PC-9 (cell line): ENCODE measurements at regions not wholly inside any gene's neighbourhood (a gene's known extent, or its start where the extent isn't known, plus 50 kb on each side); places are given as distances from the start of the nearest gene placed in this dataset.

Experiments used
- BruUV-seq: library from RNA; stranded (reverse); fragments of 400-500 nt; replicated peaks from 2 replicates; lab custom pipeline; 2021; lab: Mats Ljungman, UMichigan
- CTCF ChIA-PET: fragments of 300-600 bp; sonication (Branson Sonifier 250); formaldehyde crosslinking; loops from one replicate; lab custom pipeline; 2022; ENCODE audit warnings: antibody characterized with exemption; lab: Charles Lee
- POLR2A ChIA-PET: fragments of 300-600 bp; sonication (Branson Sonifier 250); formaldehyde crosslinking; loops from one replicate; lab custom pipeline; 2022; ENCODE audit warnings: antibody characterized with exemption; ENCODE audit not compliant: unreplicated experiment; lab: Charles Lee
- DNase-seq, 2 experiments: peaks; one replicate each; pipeline versions ENCODE4 v3.0.0 to v3.0.0-alpha.2; 2015 to 2022; ENCODE audit warnings: mixed read lengths in 1 of 2
- H2AFZ ChIP-seq: fragments of 200-600 bp; sonication (generic); 2 replicates; pipeline ENCODE4 v1.8.1; 2017; ENCODE audit warnings: antibody characterized with exemption
- H3F3A ChIP-seq: fragments of 200-600 bp; sonication (generic); 2 replicates; pipeline ENCODE4 v1.8.1; 2017; ENCODE audit warnings: antibody characterized with exemption, mild to moderate bottlenecking, low read depth; ENCODE audit not compliant: insufficient read depth
- H3K27ac ChIP-seq: fragments of 200-600 bp; sonication (generic); 2 replicates; pipeline ENCODE4 v1.6.1; 2016; ENCODE audit warnings: mixed run types
- H3K27me3 ChIP-seq: fragments of 200-600 bp; sonication (generic); 2 replicates; pipeline ENCODE4 v1.6.1; 2016; ENCODE audit warnings: low read depth, mixed run types; ENCODE audit not compliant: insufficient read depth
- H3K36me3 ChIP-seq: fragments of 200-600 bp; sonication (generic); 2 replicates; pipeline ENCODE4 v1.6.1; 2016; ENCODE audit warnings: low read depth, mixed run types
- H3K4me1 ChIP-seq: fragments of 200-600 bp; sonication (generic); replicated peaks from 2 replicates; pipeline ENCODE4 v1.6.1; 2016; ENCODE audit warnings: mixed run types; ENCODE audit not compliant: insufficient read depth
- H3K4me2 ChIP-seq: fragments of 200-600 bp; sonication (generic); 2 replicates; pipeline ENCODE4 v1.6.1; 2017; ENCODE audit warnings: mixed run types
- H3K4me3 ChIP-seq: fragments of 200-600 bp; sonication (generic); 2 replicates; pipeline ENCODE4 v1.6.1; 2016; ENCODE audit warnings: mixed run types
- H3K79me2 ChIP-seq: fragments of 200-600 bp; sonication (generic); 2 replicates; pipeline ENCODE4 v1.6.1; 2017; ENCODE audit warnings: low read depth, mixed run types
- H3K9me2 ChIP-seq: fragments of 200-600 bp; sonication (generic); 2 replicates; pipeline ENCODE4 v1.8.1; 2017; ENCODE audit warnings: mild to moderate bottlenecking; ENCODE audit not compliant: insufficient read depth
- H3K9me3 ChIP-seq: fragments of 200-600 bp; sonication (generic); 2 replicates; pipeline ENCODE4 v1.8.1; 2016; ENCODE audit warnings: low read depth; ENCODE audit not compliant: insufficient read depth
- H4K20me1 ChIP-seq: fragments of 200-600 bp; sonication (generic); 2 replicates; pipeline ENCODE4 v1.8.1; 2017; ENCODE audit not compliant: insufficient read depth
- EZH2 ChIP-seq: fragments of 200-600 bp; sonication (generic); IDR thresholded peaks from 2 replicates; pipeline ENCODE4 v1.8.0; 2017; ENCODE audit warnings: antibody characterized with exemption, low read depth
- intact Hi-C: fragments of 100-400 bp; cut with micrococcal nuclease; formaldehyde crosslinking; loops from one replicate; pipeline ENCODE4 v1.10.0; 2022; ENCODE audit not compliant: unreplicated experiment
- TF ChIP-seq, protein P1 (sequence below): fragments of 200-600 bp; sonication (generic); conservative IDR thresholded peaks from 2 replicates; pipeline ENCODE4 v1.6.1; 2017; ENCODE audit warnings: mixed run types, antibody characterized with exemption, mild to moderate bottlenecking, moderate library complexity

DNA sequence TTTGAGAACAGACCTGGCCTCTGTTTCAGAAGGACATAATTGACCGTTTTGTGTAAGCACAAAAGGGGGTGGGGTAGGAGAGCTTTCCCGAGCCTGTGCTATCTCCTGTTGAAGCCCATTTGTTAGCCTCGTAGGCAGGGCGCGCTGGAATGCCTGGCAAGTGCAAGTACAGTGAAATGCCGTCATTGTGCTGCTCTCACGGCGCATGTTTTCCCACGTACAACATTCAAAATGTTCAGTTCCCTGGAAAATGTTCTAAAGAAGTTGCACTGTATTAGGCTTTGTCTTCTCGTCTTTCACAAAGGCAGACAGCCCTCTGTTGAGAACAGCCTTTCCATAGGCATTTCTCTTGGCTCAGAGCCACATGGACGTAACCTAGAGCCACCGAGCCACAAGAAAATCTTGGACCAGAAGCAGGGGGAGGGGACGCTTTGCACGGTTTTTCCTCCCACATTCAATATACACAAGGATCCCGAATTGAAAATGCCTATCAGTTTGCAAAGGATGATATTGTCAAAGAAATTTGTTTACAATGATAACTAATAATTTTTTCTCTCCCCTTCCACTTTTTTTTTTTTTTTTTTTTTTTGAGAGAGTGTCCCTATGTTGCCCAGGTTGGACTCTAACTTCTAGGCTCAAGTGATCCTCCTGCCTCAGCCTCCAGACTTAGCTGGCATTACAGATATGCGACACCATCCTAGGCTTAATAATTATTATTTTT lies 54.6 kb upstream of the RAPGEF2 start:
- H3K4me2 ChIP-seq = no peak overlapping the region
- CTCF ChIA-PET = no interaction called here

DNA sequence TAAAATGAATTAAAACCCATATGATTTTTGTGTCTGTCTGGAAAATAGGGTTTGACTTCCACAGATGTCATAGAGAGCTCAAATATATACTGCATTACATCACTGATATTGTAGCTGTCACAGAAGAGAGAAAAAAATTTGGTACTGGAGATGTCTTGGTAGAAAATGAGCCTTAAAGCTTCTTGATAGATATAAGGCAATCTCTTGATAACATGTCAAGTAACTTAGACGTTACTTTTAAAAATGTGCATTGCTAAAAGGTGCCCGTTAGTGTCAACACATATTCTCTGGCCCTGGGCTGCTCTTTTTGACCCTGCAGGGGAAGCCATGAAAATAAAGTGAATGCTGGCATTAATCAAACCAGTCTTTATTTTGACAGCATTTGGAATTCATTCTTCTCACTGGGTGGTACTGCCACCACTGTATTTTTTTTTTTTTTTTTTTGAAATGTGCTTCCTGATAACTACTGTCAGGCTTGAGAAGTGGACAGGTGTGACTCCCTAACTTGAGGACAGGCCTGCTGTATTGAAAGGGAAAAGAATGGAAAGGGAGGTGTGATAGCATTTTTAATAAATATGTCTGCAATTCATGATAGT lies 53.0 kb upstream of the RAPGEF2 start:
- no peak for DNase-seq
- Histone ChIP-seq H4K20me1 (no peaks in the 10 kb centered on the region), H3K36me3 (no peaks in the 10 kb centered on the region), H3K9me3 (no peaks in the 10 kb centered on the region), H3K27ac (no peak overlapping the region), H3K4me1 (no peaks in the 10 kb centered on the region), H3K4me3 (no peak overlapping the region), H3K9me2 (no peaks in the 10 kb centered on the region), H3K4me2 (no peak overlapping the region), H3K79me2 (no peaks in the 10 kb centered on the region), H3F3A (no peaks in the 10 kb centered on the region), H2AFZ (no peak overlapping the region), H3K27me3 (no peaks in the 10 kb centered on the region)
- no TSS peak for BruUV-seq
- intact Hi-C loops = no loop called here
- POLR2A ChIA-PET = no interaction called here
- TF ChIP-seq, protein P1, sequence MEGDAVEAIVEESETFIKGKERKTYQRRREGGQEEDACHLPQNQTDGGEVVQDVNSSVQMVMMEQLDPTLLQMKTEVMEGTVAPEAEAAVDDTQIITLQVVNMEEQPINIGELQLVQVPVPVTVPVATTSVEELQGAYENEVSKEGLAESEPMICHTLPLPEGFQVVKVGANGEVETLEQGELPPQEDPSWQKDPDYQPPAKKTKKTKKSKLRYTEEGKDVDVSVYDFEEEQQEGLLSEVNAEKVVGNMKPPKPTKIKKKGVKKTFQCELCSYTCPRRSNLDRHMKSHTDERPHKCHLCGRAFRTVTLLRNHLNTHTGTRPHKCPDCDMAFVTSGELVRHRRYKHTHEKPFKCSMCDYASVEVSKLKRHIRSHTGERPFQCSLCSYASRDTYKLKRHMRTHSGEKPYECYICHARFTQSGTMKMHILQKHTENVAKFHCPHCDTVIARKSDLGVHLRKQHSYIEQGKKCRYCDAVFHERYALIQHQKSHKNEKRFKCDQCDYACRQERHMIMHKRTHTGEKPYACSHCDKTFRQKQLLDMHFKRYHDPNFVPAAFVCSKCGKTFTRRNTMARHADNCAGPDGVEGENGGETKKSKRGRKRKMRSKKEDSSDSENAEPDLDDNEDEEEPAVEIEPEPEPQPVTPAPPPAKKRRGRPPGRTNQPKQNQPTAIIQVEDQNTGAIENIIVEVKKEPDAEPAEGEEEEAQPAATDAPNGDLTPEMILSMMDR = no peak
- no peak for TF ChIP-seq EZH2
- CTCF ChIA-PET = interaction anchor here (1.2 kb wide), 1 partner anchor 134 kb away, joined by 4 read pairs; no protein-coding TSS in a partner anchor

More for the DNA sequence above, 54.6 kb upstream of the RAPGEF2 start:
- H3K4me3 ChIP-seq = no peak overlapping the region
- H3K27me3 ChIP-seq = no peaks in the 10 kb centered on the region
- no peaks in the 10 kb centered on the region for H4K20me1 ChIP-seq
- peak in 1 of 2 experiments; percentile 55 for DNase-seq
- H3K36me3 ChIP-seq = no peaks in the 10 kb centered on the region
- H3K79me2 ChIP-seq = no peaks in the 10 kb centered on the region
- no peaks in the 10 kb centered on the region for H3K9me2 ChIP-seq
- no peaks in the 10 kb centered on the region for H3K4me1 ChIP-seq
- H3K27ac ChIP-seq = no peak overlapping the region
- H3K9me3 ChIP-seq = no peaks in the 10 kb centered on the region
- no peak for TF ChIP-seq EZH2
- TF ChIP-seq, protein P1 = no peak
- intact Hi-C loops = no loop called here
- POLR2A ChIA-PET = interaction anchor here (0.6 kb wide), 2 partner anchors 17 to 656 kb away, joined by 3 to 6 read pairs; no protein-coding TSS in a partner anchor
- no peak overlapping the region for H2AFZ ChIP-seq
- BruUV-seq = no TSS peak
- H3F3A ChIP-seq = no peaks in the 10 kb centered on the region

DNA sequence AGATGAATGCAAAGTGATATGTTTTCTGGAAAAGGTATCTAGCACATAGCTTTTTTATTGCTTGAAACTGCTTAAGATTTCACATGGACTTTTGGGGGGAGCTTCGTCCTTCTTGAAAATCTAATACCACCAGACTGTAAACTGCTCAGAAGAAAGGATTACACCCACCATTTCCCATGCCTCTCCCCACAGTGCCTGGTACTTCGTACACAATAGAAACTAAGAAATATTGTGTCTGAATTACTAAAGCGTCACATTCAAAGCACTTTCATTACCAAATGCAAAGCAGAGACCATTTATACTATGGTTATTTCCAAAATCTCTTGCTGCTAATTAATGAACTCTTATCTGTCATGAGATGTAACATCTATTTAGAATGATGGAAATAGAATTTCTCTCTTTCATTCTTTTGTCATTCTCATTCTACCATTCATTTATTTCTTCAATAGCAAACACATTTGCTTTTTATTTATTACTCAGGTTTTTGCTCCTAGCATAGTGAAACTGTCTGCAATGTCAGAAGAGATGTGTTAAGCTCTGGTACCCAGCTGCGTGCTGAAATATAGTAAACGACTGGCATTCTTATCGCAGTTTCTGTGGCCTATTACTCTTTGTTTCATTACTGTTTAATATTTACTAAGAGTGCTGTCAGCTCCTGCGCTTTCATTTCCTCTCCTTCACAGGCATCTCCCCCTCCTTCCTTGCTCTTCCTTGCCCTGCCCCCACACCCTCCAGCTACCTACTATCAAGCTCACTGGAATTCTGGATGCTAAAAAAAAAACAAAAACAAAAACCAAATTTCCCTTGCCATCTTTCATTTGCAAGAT lies 51.4 kb upstream of the RAPGEF2 start:
- no TSS peak for BruUV-seq
- ChIA-PET POLR2A (interaction anchor here (0.6 kb wide), 1 partner anchor 35 kb away, joined by 4 read pairs; no protein-coding TSS in a partner anchor), CTCF (no interaction called here)
- H3F3A ChIP-seq = no peaks in the 10 kb centered on the region
- TF ChIP-seq, protein P1 = no peak
- TF ChIP-seq EZH2 = no peak
- H3K27me3 ChIP-seq = no peaks in the 10 kb centered on the region
- H3K36me3 ChIP-seq = no peaks in the 10 kb centered on the region
- H3K27ac ChIP-seq = no peak overlapping the region
- no peaks in the 10 kb centered on the region for H4K20me1 ChIP-seq
- H2AFZ ChIP-seq = no peak overlapping the region
- H3K9me2 ChIP-seq = no peaks in the 10 kb centered on the region
- H3K9me3 ChIP-seq = no peaks in the 10 kb centered on the region
- no peak overlapping the region for H3K4me2 ChIP-seq
- no peaks in the 10 kb centered on the region for H3K4me1 ChIP-seq
- H3K79me2 ChIP-seq = no peaks in the 10 kb centered on the region
- no peak for DNase-seq
- H3K4me3 ChIP-seq = no peak overlapping the region
- intact Hi-C loops = no loop called here
